ENCODE measurements at regions not wholly inside any gene's neighbourhood (a gene's known extent, or its start where the extent isn't known, plus 50 kb on each side); places are given as distances from the start of the nearest gene placed in this dataset.
"Not testable (repeated sequence)": the region's sequence is repeated elsewhere in the genome, so short reads cannot be mapped to it uniquely, and the experiment has no call there.

GRCh38 chr3:78267235-78267634, 1227.3 kb downstream of the ROBO2 start:
- no peak for DNase-seq

GRCh38 chr3:78268087-78268486, 1228.2 kb downstream of the ROBO2 start:
- no peak for DNase-seq

GRCh38 chr3:78268716-78269668, 1229.1 kb downstream of the ROBO2 start:
- no peak for DNase-seq

- DNase-seq = no peak
These were observed 1233.4 kb downstream of the ROBO2 start for GRCh38 chr3:78273326-78273725.

GRCh38 chr3:78274475-78275065, 1234.7 kb downstream of the ROBO2 start:
- no peak for DNase-seq

GRCh38 chr3:78275420-78275852, 1235.5 kb downstream of the ROBO2 start:
- DNase-seq = no peak

GRCh38 chr3:78277220-78277619, 1237.3 kb downstream of the ROBO2 start:
- no peak for DNase-seq

- no peak for DNase-seq
These were observed 1237.9 kb downstream of the ROBO2 start for GRCh38 chr3:78277801-78278200.

- DNase-seq = no peak
These were observed 1239.2 kb downstream of the ROBO2 start for GRCh38 chr3:78279091-78279490.

GRCh38 chr3:78281381-78281780, 1241.5 kb downstream of the ROBO2 start:
- no peak for DNase-seq

GRCh38 chr3:78283994-78284393, 1244.1 kb downstream of the ROBO2 start:
- DNase-seq = no peak

GRCh38 chr3:78285032-78285728, 1245.3 kb downstream of the ROBO2 start:
- DNase-seq = no peak

GRCh38 chr3:78287085-78287484, 1247.2 kb downstream of the ROBO2 start:
- no peak for DNase-seq

GRCh38 chr3:78293284-78293683, 1253.4 kb downstream of the ROBO2 start:
- DNase-seq = no peak

GRCh38 chr3:78304115-78304514, 1264.2 kb downstream of the ROBO2 start:
- no peak for DNase-seq

GRCh38 chr3:78312851-78313250, 1273.0 kb downstream of the ROBO2 start:
- DNase-seq = no peak

GRCh38 chr3:78313332-78313731, 1273.4 kb downstream of the ROBO2 start:
- DNase-seq = no peak

GRCh38 chr3:78314327-78314726, 1274.4 kb downstream of the ROBO2 start:
- peak; percentile 13 for DNase-seq

GRCh38 chr3:78317774-78318173, 1277.9 kb downstream of the ROBO2 start:
- DNase-seq = no peak

- peak; percentile 23 for DNase-seq
These were observed 1282.9 kb downstream of the ROBO2 start for GRCh38 chr3:78322780-78323179.

- DNase-seq = no peak
These were observed 1297.9 kb downstream of the ROBO2 start for GRCh38 chr3:78337801-78338211.

- no peak for DNase-seq
These were observed 1298.5 kb downstream of the ROBO2 start for GRCh38 chr3:78338405-78338804.

GRCh38 chr3:78343221-78343620, 1303.3 kb downstream of the ROBO2 start:
- DNase-seq = no peak

GRCh38 chr3:78344267-78344666, 1304.4 kb downstream of the ROBO2 start:
- DNase-seq = not testable (repeated sequence)

Measured in NCI-H1436 (cell line).